WTC11 (cell line): ENCODE measurements at regions not wholly inside any gene's neighbourhood (a gene's known extent, or its start where the extent isn't known, plus 50 kb on each side); places are given as distances from the start of the nearest gene placed in this dataset.

Experiments used
- ATAC-seq: fragments of 200-7000 bp; cut with Tn5 transposase; 2 replicates; pipeline ENCODE4 v1.10.0; 2021; ENCODE audit warnings: mild to moderate bottlenecking, moderate library complexity
- CTCF ChIA-PET: fragments of 300-600 bp; sonication (Branson Sonifier 250); formaldehyde crosslinking; loops from one replicate; lab custom pipeline; 2021; ENCODE audit warnings: antibody characterized with exemption; lab: Charles Lee
- POLR2A ChIA-PET: fragments of 350-600 bp; sonication (Branson Sonifier 250); formaldehyde crosslinking; loops from one replicate; lab custom pipeline; 2021; ENCODE audit warnings: antibody characterized with exemption; lab: Charles Lee
- DNase-seq: peaks from one replicate; pipeline ENCODE4 v3.0.0; 2021; ENCODE audit warnings: low spot score
- H3K27ac Mint-ChIP-seq: 2 replicates; pipeline ENCODE4 v1.8.0; 2021; ENCODE audit warnings: mixed read lengths
- H3K27me3 Mint-ChIP-seq: 2 replicates; pipeline ENCODE4 v1.8.0; 2021; ENCODE audit warnings: low read depth, mild to moderate bottlenecking, moderate library complexity, mixed read lengths
- H3K36me3 Mint-ChIP-seq: 2 replicates; pipeline ENCODE4 v1.8.0; 2021; ENCODE audit warnings: mixed read lengths
- H3K4me1 Mint-ChIP-seq: 2 replicates; pipeline ENCODE4 v1.8.0; 2022; ENCODE audit warnings: mixed read lengths
- H3K4me3 Mint-ChIP-seq: 2 replicates; pipeline ENCODE4 v1.8.0; 2021; ENCODE audit warnings: mild to moderate bottlenecking, moderate library complexity, mixed read lengths
- H3K9me3 Mint-ChIP-seq: 2 replicates; pipeline ENCODE4 v1.8.0; 2021; ENCODE audit warnings: mixed read lengths
- ARID4B ChIP-seq: sonication (generic); formaldehyde crosslinking; IDR thresholded peaks from 2 replicates; pipeline ENCODE4 v1.8.0; 2023; ENCODE audit warnings: missing genetic modification reagents, mild to moderate bottlenecking, borderline replicate concordance
- ELF4 ChIP-seq: sonication (generic); formaldehyde crosslinking; IDR thresholded peaks from 2 replicates; pipeline ENCODE4 v1.8.1; 2022; ENCODE audit warnings: low read depth, mild to moderate bottlenecking, moderate library complexity, missing genetic modification reagents
- ESRRA ChIP-seq: sonication (generic); formaldehyde crosslinking; IDR thresholded peaks from 2 replicates; pipeline ENCODE4 v1.8.1; 2022; ENCODE audit warnings: mild to moderate bottlenecking, missing genetic modification reagents, borderline replicate concordance
- HMGXB4 ChIP-seq: sonication (generic); formaldehyde crosslinking; IDR thresholded peaks from 2 replicates; pipeline ENCODE4 v1.8.1; 2023; ENCODE audit warnings: mild to moderate bottlenecking, moderate library complexity, missing genetic modification reagents
- KAT7 ChIP-seq: sonication (generic); formaldehyde crosslinking; IDR thresholded peaks from 2 replicates; pipeline ENCODE4 v1.8.1; 2023; ENCODE audit warnings: missing genetic modification reagents, mild to moderate bottlenecking, borderline replicate concordance
- NR2C2 ChIP-seq: sonication (generic); formaldehyde crosslinking; IDR thresholded peaks from 2 replicates; pipeline ENCODE4 v1.8.0; 2022; ENCODE audit warnings: mild to moderate bottlenecking, missing genetic modification reagents
- OVOL2 ChIP-seq: fragments of 250-450 bp; sonication (Bioruptor Pico); IDR thresholded peaks from 2 replicates; pipeline ENCODE4 v1.9.0; 2021; ENCODE audit warnings: mild to moderate bottlenecking, borderline replicate concordance
- RELA ChIP-seq: sonication (generic); formaldehyde crosslinking; IDR thresholded peaks from 2 replicates; pipeline ENCODE4 v1.8.1; 2022; ENCODE audit warnings: missing genetic modification reagents, mild to moderate bottlenecking, borderline replicate concordance
- TCF7 ChIP-seq: sonication (generic); formaldehyde crosslinking; IDR thresholded peaks from 2 replicates; pipeline ENCODE4 v1.8.0; 2022; ENCODE audit warnings: mild to moderate bottlenecking, low read depth, missing genetic modification reagents, moderate library complexity
- TEAD4 ChIP-seq: sonication (generic); formaldehyde crosslinking; IDR thresholded peaks from 2 replicates; pipeline ENCODE4 v1.8.0; 2022; ENCODE audit warnings: mild to moderate bottlenecking, missing genetic modification reagents
- TP53 ChIP-seq: sonication (generic); formaldehyde crosslinking; IDR thresholded peaks from 2 replicates; pipeline ENCODE4 v1.8.1; 2023; ENCODE audit warnings: mild to moderate bottlenecking, missing genetic modification reagents
- ZBTB21 ChIP-seq: sonication (generic); formaldehyde crosslinking; IDR thresholded peaks from 2 replicates; pipeline ENCODE4 v1.8.1; 2023; ENCODE audit warnings: mild to moderate bottlenecking, missing genetic modification reagents, borderline replicate concordance
- ZMAT4 ChIP-seq: fragments of 250-450 bp; sonication (Bioruptor Pico); IDR thresholded peaks from 2 replicates; pipeline ENCODE4 v1.9.0; 2021; ENCODE audit warnings: mild to moderate bottlenecking
- ZNF138 ChIP-seq: sonication (generic); formaldehyde crosslinking; conservative IDR thresholded peaks from 2 replicates; pipeline ENCODE4 v1.8.1; 2022; ENCODE audit warnings: mild to moderate bottlenecking, moderate library complexity, missing genetic modification reagents
- ZNF219 ChIP-seq: sonication (generic); formaldehyde crosslinking; IDR thresholded peaks from 2 replicates; pipeline ENCODE4 v1.8.0; 2023; ENCODE audit warnings: missing genetic modification reagents, mild to moderate bottlenecking, borderline replicate concordance
- ZNF396 ChIP-seq: fragments of 250-450 bp; sonication (Bioruptor Pico); IDR thresholded peaks from 2 replicates; pipeline ENCODE4 v1.8.0; 2021; ENCODE audit warnings: mild to moderate bottlenecking, moderate library complexity, borderline replicate concordance
- ZNF532 ChIP-seq: fragments of 250-450 bp; sonication (Bioruptor Pico); IDR thresholded peaks from 2 replicates; pipeline ENCODE4 v1.9.0; 2021; ENCODE audit warnings: mild to moderate bottlenecking, borderline replicate concordance

- peaks cover 34% of the 10 kb centered on the region for H3K9me3 Mint-ChIP-seq
- no peak for TF ChIP-seq KAT7 (CRISPR knock-in tag)
- H3K4me3 Mint-ChIP-seq = no peak overlapping the region
- CTCF ChIA-PET = interaction anchor here (0.5 kb wide), 1 partner anchor 54 kb away, joined by 3 read pairs; no protein-coding TSS in a partner anchor
- no peaks in the 10 kb centered on the region for H3K27me3 Mint-ChIP-seq
- ATAC-seq (no peak), DNase-seq (no peak)
- H3K4me1 Mint-ChIP-seq = peaks cover 31% of the 10 kb centered on the region
- peaks cover 26% of the 10 kb centered on the region for H3K36me3 Mint-ChIP-seq
- H3K27ac Mint-ChIP-seq = no peak overlapping the region
- POLR2A ChIA-PET = no interaction called here
Measured at GRCh38 chr6:106908386-106908840, 66.1 kb downstream of the CD24 start.

- POLR2A ChIA-PET = no interaction called here
- no peak for DNase-seq
- no peak for TF ChIP-seq ZNF532 (CRISPR knock-in tag)
- no peak for TF ChIP-seq ELF4 (CRISPR knock-in tag)
- no peak for TF ChIP-seq ZMAT4
- TF ChIP-seq TP53 = no peak
- TF ChIP-seq OVOL2 (CRISPR knock-in tag) = no peak
- no peak for TF ChIP-seq TCF7 (CRISPR knock-in tag)
- no peak for TF ChIP-seq ZNF396 (CRISPR knock-in tag)
- no peak for TF ChIP-seq RELA (CRISPR knock-in tag)
- TF ChIP-seq ESRRA (CRISPR knock-in tag) = no peak
- TF ChIP-seq TEAD4 (CRISPR knock-in tag) = no peak
- no peak for TF ChIP-seq ARID4B (CRISPR knock-in tag)
- no peak for TF ChIP-seq ZNF138 (CRISPR knock-in tag)
- TF ChIP-seq ZNF219 (CRISPR knock-in tag) = no peak
- TF ChIP-seq HMGXB4 (CRISPR knock-in tag) = no peak
- no peak for TF ChIP-seq ZBTB21
- TF ChIP-seq NR2C2 (CRISPR knock-in tag) = no peak
- TF ChIP-seq, all 79 proteins: peak for 0
- Mint-ChIP-seq H3K27ac (no peak overlapping the region), H3K4me1 (peaks cover 36% of the 10 kb centered on the region), H3K27me3 (no peaks in the 10 kb centered on the region; the same call in 1 of the 2 replicates), H3K36me3 (peaks cover 33% of the 10 kb centered on the region), H3K9me3 (peaks cover 40% of the 10 kb centered on the region), H3K4me3 (no peak overlapping the region)
- CTCF ChIA-PET = interaction anchor here (0.5 kb wide), 1 partner anchor 55 kb away, joined by 3 read pairs; no protein-coding TSS in a partner anchor
- no peak for ATAC-seq
Measured at GRCh38 chr6:106907754-106908153, 66.8 kb downstream of the CD24 start.
